SU-DHL-6 (cell line): ENCODE measurements at regions not wholly inside any gene's neighbourhood (a gene's known extent, or its start where the extent isn't known, plus 50 kb on each side); places are given as distances from the start of the nearest gene placed in this dataset.

ENCODE experiments used
- H2AFZ ChIP-seq: fragments of 200-600 bp; sonication (generic); 2 replicates; pipeline ENCODE4 v1.6.1; 2014; ENCODE audit warnings: low read depth, mild to moderate bottlenecking, moderate library complexity, mixed read lengths, antibody characterized with exemption, low read length; ENCODE audit not compliant: severe bottlenecking
- H3F3A ChIP-seq: fragments of 200-600 bp; shearing (Covaris generic); 2 replicates; pipeline ENCODE4 v1.6.0; 2016; ENCODE audit warnings: antibody characterized with exemption, mild to moderate bottlenecking; ENCODE audit not compliant: insufficient read depth
- H3K27ac ChIP-seq: fragments of 200-600 bp; sonication (generic); 2 replicates; pipeline ENCODE4 v1.5.1; 2016; ENCODE audit warnings: low read depth, mild to moderate bottlenecking, low read length, moderate library complexity, mixed read lengths
- H3K27me3 ChIP-seq: fragments of 200-600 bp; sonication (generic), shearing (Covaris generic); 2 replicates; pipeline ENCODE4 v1.6.0; 2014; ENCODE audit warnings: mild to moderate bottlenecking, low read length
- H3K36me3 ChIP-seq: fragments of 200-600 bp; sonication (generic); 2 replicates; pipeline ENCODE4 v1.6.1; 2014; ENCODE audit warnings: mild to moderate bottlenecking, low read length, mixed read lengths
- H3K4me2 ChIP-seq: fragments of 300-600, 200-600 bp; shearing (Covaris generic), sonication (generic); 2 replicates; pipeline ENCODE4 v1.6.0; 2014; ENCODE audit warnings: low read length, low read depth, mild to moderate bottlenecking; ENCODE audit not compliant: poor library complexity, severe bottlenecking
- H3K4me3 ChIP-seq: fragments of 200-600 bp; sonication (generic); 2 replicates; pipeline ENCODE4 v1.5.1; 2014; ENCODE audit warnings: antibody characterized with exemption, low read length, mild to moderate bottlenecking, mixed read lengths; ENCODE audit not compliant: insufficient read depth, poor library complexity, severe bottlenecking
- H3K79me2 ChIP-seq: fragments of 200-600 bp; sonication (generic); 2 replicates; pipeline ENCODE4 v1.6.1; 2014; ENCODE audit warnings: mild to moderate bottlenecking, low read length, moderate library complexity; ENCODE audit not compliant: insufficient read depth
- H3K9ac ChIP-seq: fragments of 200-600 bp; sonication (generic); 2 replicates; pipeline ENCODE4 v1.7.0; 2014; ENCODE audit warnings: mild to moderate bottlenecking, low read length
- H3K9me2 ChIP-seq: fragments of 200-600 bp; sonication (generic); replicated peaks from 2 replicates; pipeline ENCODE4 v1.6.1; 2014; ENCODE audit warnings: low read length; ENCODE audit not compliant: insufficient read depth
- H3K9me3 ChIP-seq: fragments of 200-600 bp; sonication (generic); 2 replicates; pipeline ENCODE4 v1.6.1; 2014; ENCODE audit warnings: low read length, mixed read lengths; ENCODE audit not compliant: insufficient read depth
- H4K20me1 ChIP-seq: fragments of 200-600 bp; sonication (generic); 2 replicates; pipeline ENCODE4 v1.6.1; 2014; ENCODE audit warnings: low read depth, mild to moderate bottlenecking, antibody characterized with exemption, low read length, moderate library complexity, mixed read lengths
- CTCF ChIP-seq: fragments of 200-600 bp; sonication (generic); IDR thresholded peaks from one replicate; pipeline ENCODE4 v1.5.1; 2017; ENCODE audit warnings: antibody characterized with exemption, mild to moderate bottlenecking, low read length, moderate library complexity; ENCODE audit not compliant: insufficient read depth, poor library complexity, severe bottlenecking
- EZH2phosphoT487 ChIP-seq: fragments of 200-600 bp; sonication (generic), shearing (Covaris generic); conservative IDR thresholded peaks from 2 replicates; pipeline ENCODE4 v1.6.1; 2018; ENCODE audit warnings: mild to moderate bottlenecking, antibody characterized with exemption, low read length, moderate library complexity, mixed read lengths

DNA sequence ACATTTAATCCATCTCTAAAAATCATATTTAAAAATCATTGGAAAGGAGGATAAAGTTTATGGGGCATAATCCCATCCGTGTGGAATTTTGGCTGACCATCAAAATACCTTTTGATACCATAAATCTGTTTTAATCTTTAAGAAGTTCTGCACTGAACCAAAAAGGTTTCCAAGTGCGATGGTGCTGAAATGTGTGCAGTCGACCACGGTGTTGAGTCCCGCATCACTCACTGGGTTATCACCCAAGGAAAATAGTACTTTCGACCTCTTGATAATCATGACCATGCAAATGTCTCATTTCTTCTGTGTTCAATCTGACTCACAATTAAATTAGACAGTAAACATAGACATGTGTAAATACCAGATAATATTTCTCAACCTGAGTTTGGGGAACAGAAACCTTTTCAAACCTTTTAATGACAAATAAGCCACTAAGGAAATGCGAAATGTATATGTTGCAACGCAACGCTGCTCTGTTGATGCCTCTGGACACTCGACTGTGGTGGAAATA lies 62.0 kb upstream of the CDH6 start:
- TF ChIP-seq EZH2phosphoT487 (no peak), CTCF (no peak)
- Histone ChIP-seq H3K27me3 (no peaks in the 10 kb centered on the region), H3K4me2 (no peak overlapping the region), H3K9me2 (no peaks in the 10 kb centered on the region), H2AFZ (no peak overlapping the region), H3K9me3 (no peaks in the 10 kb centered on the region), H4K20me1 (no peaks in the 10 kb centered on the region), H3K79me2 (no peaks in the 10 kb centered on the region), H3K9ac (no peak overlapping the region), H3K27ac (no peak overlapping the region), H3F3A (no peaks in the 10 kb centered on the region), H3K4me3 (no peak overlapping the region), H3K36me3 (no peaks in the 10 kb centered on the region)

- H3F3A ChIP-seq = no peaks in the 10 kb centered on the region
- H4K20me1 ChIP-seq = no peaks in the 10 kb centered on the region
- no peaks in the 10 kb centered on the region for H3K9me3 ChIP-seq
- H3K9ac ChIP-seq = no peak overlapping the region
- no peak overlapping the region for H2AFZ ChIP-seq
- H3K36me3 ChIP-seq = no peaks in the 10 kb centered on the region
- H3K27me3 ChIP-seq = no peaks in the 10 kb centered on the region
- no peaks in the 10 kb centered on the region for H3K9me2 ChIP-seq
- no peaks in the 10 kb centered on the region for H3K79me2 ChIP-seq
- H3K27ac ChIP-seq = no peak overlapping the region
- no peak overlapping the region for H3K4me3 ChIP-seq
- H3K4me2 ChIP-seq = no peak overlapping the region
- TF ChIP-seq EZH2phosphoT487 = no peak
- no peak for TF ChIP-seq CTCF
Measured at GRCh38 chr5:31130676-31131075, 62.8 kb upstream of the CDH6 start.

DNA sequence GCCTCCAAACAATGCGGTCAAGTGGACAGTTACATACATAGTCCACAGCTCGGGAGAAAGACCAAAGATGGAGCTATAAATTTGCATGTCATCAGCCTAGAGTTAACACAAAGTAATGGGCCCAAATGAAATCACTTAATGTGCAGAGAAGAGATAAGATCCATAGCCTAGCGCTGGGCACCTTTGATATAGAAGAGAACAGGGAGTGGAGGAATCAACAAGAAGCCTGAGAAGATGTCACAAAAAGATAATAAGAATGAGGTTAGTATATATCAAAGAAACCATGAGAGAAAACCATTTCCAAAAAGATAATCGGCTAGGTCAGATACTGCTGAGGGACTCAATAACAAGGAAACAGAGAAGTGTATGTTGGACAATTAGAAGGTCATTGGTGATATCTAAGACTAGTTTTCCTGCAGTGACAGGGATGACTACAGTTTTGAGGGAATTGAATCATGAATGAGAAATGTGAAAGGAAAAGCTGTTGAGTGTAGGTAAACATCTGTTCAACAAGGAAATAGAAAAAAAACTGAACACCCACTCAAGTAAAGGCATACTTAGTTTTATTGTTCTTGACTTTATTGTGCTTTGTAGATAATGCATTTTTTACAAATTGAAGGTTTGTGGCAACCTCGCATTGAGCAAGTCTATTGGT lies 68.7 kb upstream of the CDH6 start:
- Histone ChIP-seq H4K20me1 (no peaks in the 10 kb centered on the region), H3K79me2 (no peaks in the 10 kb centered on the region), H3K9me3 (no peaks in the 10 kb centered on the region), H2AFZ (no peak overlapping the region), H3K36me3 (no peaks in the 10 kb centered on the region), H3F3A (no peaks in the 10 kb centered on the region), H3K9me2 (no peaks in the 10 kb centered on the region), H3K27me3 (no peaks in the 10 kb centered on the region), H3K4me3 (no peak overlapping the region), H3K27ac (no peak overlapping the region), H3K4me2 (no peak overlapping the region), H3K9ac (no peak overlapping the region)
- TF ChIP-seq EZH2phosphoT487 (no peak), CTCF (no peak)
